Endothelial cell of umbilical vein (primary cell): ENCODE measurements at regions not wholly inside any gene's neighbourhood (a gene's known extent, or its start where the extent isn't known, plus 50 kb on each side); places are given as distances from the start of the nearest gene placed in this dataset.
"Not testable (repeated sequence)": the region's sequence is repeated elsewhere in the genome, so short reads cannot be mapped to it uniquely, and the experiment has no call there.

ENCODE experiments used
- BruUV-seq: library from RNA; stranded (reverse); fragments of 400-500 nt; replicated peaks from 2 replicates; lab custom pipeline; 2021; lab: Mats Ljungman, UMichigan
- CTCF ChIA-PET: fragments of 300-600, 350-600 bp; sonication (Branson Sonifier 250); formaldehyde crosslinking; loops from one replicate; lab custom pipeline; 2021; ENCODE audit warnings: antibody characterized with exemption, inconsistent platforms; lab: Charles Lee
- POLR2A ChIA-PET: fragments of 300-600, 350-600 bp; sonication (Branson Sonifier 250); formaldehyde crosslinking; loops from one replicate; lab custom pipeline; 2021; ENCODE audit warnings: antibody characterized with exemption, inconsistent platforms; lab: Charles Lee
- DNase-seq: peaks from one replicate; pipeline ENCODE4 v3.0.0-alpha.2; 2011; ENCODE audit warnings: low read depth, low spot score
- FAIRE-seq: peaks from 2 replicates; lab custom pipeline; 2011; peaks lifted over from hg19 to GRCh38; lab: Jason Lieb, UNC
- H2AFZ ChIP-seq: 2 replicates; pipeline ENCODE4 v1.6.0; 2012; ENCODE audit warnings: low read depth, low read length, control low read depth, inconsistent platforms
- H3K27ac ChIP-seq: 2 replicates; pipeline ENCODE4 v1.5.1; 2011; ENCODE audit warnings: low read depth, mild to moderate bottlenecking, control low read depth, low read length, moderate library complexity; ENCODE audit not compliant: insufficient read depth
- H3K27me3 ChIP-seq, 2 experiments: 2 replicates each; pipeline versions ENCODE4 v1.6.0 to v1.6.1; 2011; ENCODE audit warnings: low read length in 2 of 2, mixed read lengths in 1 of 2; ENCODE audit not compliant: control insufficient read depth in 2 of 2, insufficient read depth in 2 of 2
- H3K36me3 ChIP-seq, 2 experiments: 2 replicates in 1 of 2; 3 replicates in 1 of 2; pipeline ENCODE4 v1.5.1; 2011; ENCODE audit warnings: low read length in 2 of 2, mild to moderate bottlenecking in 1 of 2, moderate library complexity in 1 of 2; ENCODE audit not compliant: control insufficient read depth in 2 of 2, insufficient read depth in 2 of 2; ENCODE audit errors: extremely low read depth in 1 of 2
- H3K4me1 ChIP-seq: 3 replicates; pipeline ENCODE4 v1.5.1; 2011; ENCODE audit warnings: mild to moderate bottlenecking, low read length; ENCODE audit not compliant: control insufficient read depth, insufficient read depth; ENCODE audit errors: extremely low read depth
- H3K4me2 ChIP-seq: 2 replicates; pipeline ENCODE4 v1.6.1; 2011; ENCODE audit warnings: low read length, control low read depth, mixed read lengths; ENCODE audit not compliant: insufficient read depth
- H3K4me3 ChIP-seq, 3 experiments: fragments of 200-600 bp in 1 of 3; sonication (generic), shearing (Covaris generic) in 1 of 3; replicated peaks in 1 of 3; 2 replicates each; pipeline ENCODE4 v1.5.1; 2011 to 2016; ENCODE audit warnings: control low read depth in 3 of 3, low read length in 3 of 3, mild to moderate bottlenecking in 2 of 3, inconsistent platforms in 1 of 3, low read depth in 1 of 3, moderate library complexity in 1 of 3; ENCODE audit not compliant: insufficient read depth in 1 of 3
- H3K79me2 ChIP-seq: 2 replicates; pipeline ENCODE4 v1.6.0; 2012; ENCODE audit warnings: low read length, inconsistent platforms; ENCODE audit not compliant: control insufficient read depth, insufficient read depth
- H3K9ac ChIP-seq: replicated peaks from 2 replicates; pipeline ENCODE3; 2011; ENCODE audit warnings: low read length, control low read depth; ENCODE audit not compliant: insufficient read depth; ENCODE audit errors: extremely low read depth
- H3K9me1 ChIP-seq: replicated peaks from 3 replicates; pipeline ENCODE4 v1.6.0; 2011; ENCODE audit warnings: mild to moderate bottlenecking, low read length; ENCODE audit not compliant: control insufficient read depth, insufficient read depth; ENCODE audit errors: extremely low read depth
- H3K9me3 ChIP-seq: replicated peaks from 2 replicates; pipeline ENCODE4 v1.5.1; 2012; ENCODE audit warnings: low read length, inconsistent platforms; ENCODE audit not compliant: control insufficient read depth, insufficient read depth
- H4K20me1 ChIP-seq: replicated peaks from 2 replicates; pipeline ENCODE3; 2011; ENCODE audit warnings: mild to moderate bottlenecking, low read length; ENCODE audit not compliant: control insufficient read depth, insufficient read depth; ENCODE audit errors: extremely low read depth
- CTCF ChIP-seq, 2 donors: IDR thresholded peaks; 1 replicate in 1 of 2; 2 replicates in 1 of 2; pipeline ENCODE4 v1.5.1; 2011; ENCODE audit warnings: low read length in 2 of 2, mild to moderate bottlenecking in 2 of 2, moderate library complexity in 2 of 2, control low read depth in 1 of 2, inconsistent platforms in 1 of 2, low read depth in 1 of 2; ENCODE audit not compliant: insufficient read depth in 1 of 2; ENCODE audit errors: extremely low read depth in 1 of 2
- EZH2 ChIP-seq: IDR thresholded peaks from 2 replicates; pipeline ENCODE4 v1.6.1; 2012; ENCODE audit warnings: borderline replicate concordance, low read depth, mild to moderate bottlenecking, moderate library complexity, low read length, inconsistent platforms; ENCODE audit not compliant: severe bottlenecking
- FOS ChIP-seq: IDR thresholded peaks from 2 replicates; pipeline ENCODE4 v1.6.1; 2011; ENCODE audit warnings: mild to moderate bottlenecking, low read length, moderate library complexity, borderline replicate concordance; ENCODE audit not compliant: insufficient read depth
- GATA2 ChIP-seq: IDR thresholded peaks from 2 replicates; pipeline ENCODE4 v1.7.0; 2011; ENCODE audit warnings: low read depth, mild to moderate bottlenecking, moderate library complexity, mixed read lengths, low read length; ENCODE audit not compliant: insufficient read length, insufficient read depth
- JUN ChIP-seq: IDR thresholded peaks from 2 replicates; pipeline ENCODE4 v1.6.1; 2011; ENCODE audit warnings: borderline replicate concordance, low read depth; ENCODE audit not compliant: insufficient read length, insufficient read depth
- MAX ChIP-seq: IDR thresholded peaks from 2 replicates; pipeline ENCODE4 v1.6.1; 2011; ENCODE audit not compliant: insufficient read depth, insufficient read length
- MYC ChIP-seq: IDR thresholded peaks from one replicate; pipeline ENCODE4 v1.6.1; 2011; ENCODE audit warnings: mild to moderate bottlenecking, low read depth, low read length
- POLR2A ChIP-seq: IDR thresholded peaks from 2 replicates; pipeline ENCODE4 v1.6.1; 2012; ENCODE audit warnings: low read depth, mild to moderate bottlenecking, control low read depth, low read length
- POLR2AphosphoS5 ChIP-seq: IDR thresholded peaks from 2 replicates; pipeline ENCODE4 v1.6.1; 2012; ENCODE audit warnings: low read depth, mild to moderate bottlenecking, control low read depth, low read length, moderate library complexity; ENCODE audit not compliant: insufficient read depth
- dilution Hi-C: fragments of 300-500 bp; cut with MboI; formaldehyde crosslinking; loops from one replicate; pipeline ENCODE4 v1.15.0; 2019; ENCODE audit warnings: low sequenced_read_pairs; ENCODE audit not compliant: extremely low pct_ligation_motif_present
- intact Hi-C: fragments of 100-400 bp; cut with micrococcal nuclease; formaldehyde crosslinking; loops from one replicate; pipeline ENCODE4 v1.10.0; 2022

- H3K79me2 ChIP-seq, H3K9ac ChIP-seq, H3K9me3 ChIP-seq, POLR2A ChIA-PET, BruUV-seq, H4K20me1 ChIP-seq, H2AFZ ChIP-seq, H3K27me3 ChIP-seq, H3K9me1 ChIP-seq, dilution Hi-C loops, H3K27ac ChIP-seq, H3K36me3 ChIP-seq, H3K4me3 ChIP-seq: not testable (repeated sequence)
- FAIRE-seq (peak; percentile 18), DNase-seq (peak; percentile 77)
- TF ChIP-seq FOS (peak; percentile 45), JUN (peak; percentile 16)
- Histone ChIP-seq H3K4me1 (peaks cover 24% of the 10 kb centered on the region), H3K4me2 (peak overlapping the region; percentile 47)
- intact Hi-C loops, result loop anchor here (1.0 kb wide), 1 partner anchor 9 kb away; no protein-coding TSS in a partner anchor
- CTCF ChIA-PET, result interaction anchor here (1.4 kb wide), 1 partner anchor 12 kb away, joined by 4 read pairs; no protein-coding TSS in a partner anchor
Measured at GRCh38 chr4:123026015-123026414, 103.6 kb upstream of the NUDT6 start.

GRCh38 chr4:123031664-123032063 lies 109.3 kb upstream of the NUDT6 start:
- no peak for TF ChIP-seq GATA2
- TF ChIP-seq POLR2AphosphoS5, result no peak
- TF ChIP-seq CTCF (IDR thresholded peaks at IDR 0.05; ENCODE audit: extremely low read depth in 1 of 2, insufficient read depth in 1 of 2, low read depth in 1 of 2, low read length in 2 of 2), result no peak
- no peak for TF ChIP-seq MYC
- TF ChIP-seq FOS, result no peak
- TF ChIP-seq EZH2, result no peak
- no peak for TF ChIP-seq POLR2A
- no peak for TF ChIP-seq MAX
- TF ChIP-seq JUN, result no peak
- dilution Hi-C loops (no loop called here), intact Hi-C loops (no loop called here)
- ChIA-PET CTCF (interaction anchor here (0.6 to 0.7 kb wide), 2 partner anchors 11 to 14 kb away, joined by 3 read pairs; no protein-coding TSS in a partner anchor), POLR2A (no interaction called here)
- no peak overlapping the region for H3K27ac ChIP-seq
- H3K9ac ChIP-seq, result no peak overlapping the region
- no peaks in the 10 kb centered on the region for H3K27me3 ChIP-seq
- no peak overlapping the region for H3K4me2 ChIP-seq
- H3K9me1 ChIP-seq, result no peaks in the 10 kb centered on the region
- H3K79me2 ChIP-seq, result no peaks in the 10 kb centered on the region
- H3K4me3 ChIP-seq, result no peak overlapping the region
- no peaks in the 10 kb centered on the region for H3K9me3 ChIP-seq
- no peak for DNase-seq
- H3K36me3 ChIP-seq, result no peaks in the 10 kb centered on the region
- no peak for FAIRE-seq
- H4K20me1 ChIP-seq, result no peaks in the 10 kb centered on the region
- H3K4me1 ChIP-seq, result peaks cover under 1% of the 10 kb centered on the region
- H2AFZ ChIP-seq, result no peak overlapping the region
- no TSS peak for BruUV-seq
